ENCODE measurements at regions not wholly inside any gene's neighbourhood (a gene's known extent, or its start where the extent isn't known, plus 50 kb on each side); places are given as distances from the start of the nearest gene placed in this dataset.

GRCh38 chr14:49971156-49972130 is 78.6 kb downstream of the ARF6 start:
- DNase-seq: peak; percentile 87

DNA sequence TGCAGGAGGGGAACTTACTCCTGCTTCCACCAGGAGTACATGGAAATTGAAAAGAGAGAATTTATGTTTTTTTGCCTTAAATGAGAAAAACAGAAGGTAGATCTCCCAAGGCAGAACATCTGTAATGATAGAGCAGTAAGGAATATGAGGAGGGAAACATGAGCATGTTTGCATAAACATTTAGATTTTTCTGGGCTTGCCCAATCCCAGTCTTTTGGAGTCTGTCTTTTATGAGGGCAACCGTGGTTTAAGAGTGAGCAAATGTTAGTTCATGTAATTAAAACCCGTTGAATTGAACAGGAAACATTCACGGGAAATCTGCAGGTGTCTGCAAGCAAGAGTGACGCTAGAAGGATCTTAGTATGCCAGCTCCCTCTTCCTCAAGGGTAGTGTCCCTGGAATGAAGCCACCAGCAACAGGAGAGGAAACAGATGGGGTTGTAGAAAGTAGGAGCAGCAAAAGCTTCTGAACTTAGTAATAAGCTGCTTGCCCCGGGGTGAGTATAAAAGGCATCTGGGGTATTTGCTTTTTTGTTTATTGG is 79.3 kb downstream of the ARF6 start:
- peak; percentile 98 for DNase-seq

DNA sequence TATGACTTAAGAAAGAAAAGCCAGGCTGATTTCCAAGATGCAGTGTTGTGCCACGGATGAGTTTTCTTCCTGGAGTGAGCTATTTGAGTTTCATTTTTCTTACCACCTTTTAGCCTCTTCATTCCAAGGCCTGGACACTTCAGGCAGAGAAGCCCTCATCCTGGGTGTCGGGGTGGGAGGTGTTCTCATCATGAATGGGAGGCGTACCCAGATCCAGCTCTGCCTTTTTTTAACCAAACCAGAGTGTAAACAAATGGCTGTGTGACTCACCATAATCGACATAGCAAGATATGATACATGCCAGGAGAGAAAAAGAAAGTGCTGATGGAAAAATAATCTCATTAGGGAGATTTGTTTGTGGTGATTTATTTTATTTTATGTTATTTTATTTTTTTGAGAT is 79.9 kb downstream of the ARF6 start:
- DNase-seq: peak; percentile 93

- no peak for DNase-seq
These were observed 82.4 kb downstream of the ARF6 start for GRCh38 chr14:49975276-49975675.

GRCh38 chr14:49975799-49976198 is 82.9 kb downstream of the ARF6 start:
- DNase-seq: no peak

DNA sequence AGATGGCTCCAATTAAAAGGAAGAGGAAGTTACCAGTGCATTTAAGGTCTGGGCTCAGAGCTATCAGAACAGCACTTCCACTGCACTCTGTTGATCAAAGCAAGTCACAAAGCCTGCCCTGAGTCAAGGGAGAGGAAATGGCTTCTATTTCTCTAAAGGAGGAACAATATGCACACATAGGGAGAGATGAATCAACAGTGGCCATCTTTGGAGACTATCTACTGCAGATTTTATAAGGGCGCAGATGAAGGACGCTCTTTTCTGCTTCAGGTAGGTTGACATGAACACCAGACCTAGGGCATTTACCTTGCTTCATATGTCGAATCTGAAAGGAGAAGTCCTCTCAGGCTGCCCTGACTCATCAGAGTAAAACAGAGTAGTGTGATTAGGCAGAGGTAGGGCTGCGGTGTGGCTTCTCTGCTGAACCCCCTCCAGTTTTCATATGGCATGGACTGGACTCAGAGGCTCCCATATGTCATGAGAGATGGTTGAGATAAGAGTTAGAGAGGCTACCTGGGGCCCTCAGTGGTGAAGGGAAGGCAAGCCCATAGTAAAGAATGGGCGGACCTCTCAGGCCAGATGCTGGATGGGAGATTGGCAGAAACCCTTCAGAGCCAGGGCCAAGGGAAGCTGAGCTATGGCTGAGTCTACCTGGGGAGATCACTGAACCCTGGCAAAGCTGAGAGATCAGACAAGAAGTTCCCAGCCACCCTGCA is 84.4 kb downstream of the ARF6 start:
- no peak for DNase-seq

- no peak for DNase-seq
These were observed 87.1 kb downstream of the ARF6 start for GRCh38 chr14:49980027-49980426.

GRCh38 chr14:49982082-49982481 is 89.2 kb downstream of the ARF6 start:
- DNase-seq: no peak

GRCh38 chr14:49982501-49982951 is 89.6 kb downstream of the ARF6 start:
- no peak for DNase-seq

DNA sequence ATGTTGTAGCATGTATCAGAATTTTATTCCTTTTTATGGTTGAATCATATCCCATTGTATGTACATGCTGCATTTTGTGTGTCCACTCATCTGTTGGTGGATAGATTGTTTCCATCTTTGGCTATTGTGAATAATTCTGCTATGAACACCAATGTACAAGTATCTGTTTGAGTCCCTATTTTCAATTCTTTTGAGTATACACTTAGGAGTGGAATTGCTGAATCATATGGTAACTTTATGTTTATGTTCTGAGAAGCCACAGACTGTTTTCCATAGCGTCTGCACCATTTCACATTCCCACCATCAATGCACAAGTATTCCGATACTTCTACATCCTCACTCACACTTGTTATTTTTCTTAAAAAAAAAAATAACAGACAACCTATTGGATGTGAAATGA is 91.5 kb downstream of the ARF6 start:
- no peak for DNase-seq

- DNase-seq: no peak
These were observed 93.6 kb downstream of the ARF6 start for GRCh38 chr14:49986343-49987014.

DNA sequence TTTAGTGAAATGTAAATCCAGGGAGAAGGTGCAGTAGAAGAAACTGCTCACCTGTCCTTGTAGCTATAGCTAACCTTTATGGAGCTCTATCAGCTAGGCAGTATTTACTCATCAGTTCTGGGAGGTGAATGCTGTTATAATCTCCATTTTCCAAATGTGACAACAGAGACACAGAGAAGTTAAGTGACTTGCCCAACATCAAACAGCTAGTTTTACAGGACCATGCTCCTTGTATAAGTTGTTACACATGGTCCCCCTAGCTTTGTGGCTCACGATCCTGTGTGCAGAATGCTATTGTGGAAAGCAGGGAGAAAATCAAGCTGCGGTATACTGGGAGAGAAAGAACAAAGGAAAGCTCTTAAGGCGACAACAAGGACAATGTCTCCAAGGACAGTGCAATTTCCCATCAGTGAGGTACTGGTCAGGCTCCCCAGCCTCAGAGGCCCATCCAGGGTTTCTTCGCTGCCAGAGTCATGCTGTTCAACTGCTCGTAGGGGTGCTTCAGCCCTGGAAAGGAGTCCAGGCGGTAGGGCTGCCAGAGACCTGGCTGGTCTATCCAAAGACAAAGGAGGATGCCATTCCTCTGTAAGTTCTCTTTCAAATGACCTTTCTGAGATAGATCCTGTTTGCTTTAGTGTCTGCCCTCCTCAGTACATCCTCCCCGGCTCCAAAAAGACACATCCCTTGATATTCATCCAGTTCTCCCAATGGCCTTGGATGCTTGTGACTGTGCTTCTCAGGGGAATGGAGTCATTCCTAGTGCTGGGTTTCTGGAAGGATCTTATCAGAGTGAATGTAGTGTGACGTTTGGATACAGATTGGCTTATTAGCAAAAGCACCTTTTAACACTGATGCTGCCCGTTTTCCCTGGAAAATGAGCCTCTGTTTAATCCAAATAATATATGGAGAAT is 95.5 kb downstream of the ARF6 start:
- no peak for DNase-seq

DNA sequence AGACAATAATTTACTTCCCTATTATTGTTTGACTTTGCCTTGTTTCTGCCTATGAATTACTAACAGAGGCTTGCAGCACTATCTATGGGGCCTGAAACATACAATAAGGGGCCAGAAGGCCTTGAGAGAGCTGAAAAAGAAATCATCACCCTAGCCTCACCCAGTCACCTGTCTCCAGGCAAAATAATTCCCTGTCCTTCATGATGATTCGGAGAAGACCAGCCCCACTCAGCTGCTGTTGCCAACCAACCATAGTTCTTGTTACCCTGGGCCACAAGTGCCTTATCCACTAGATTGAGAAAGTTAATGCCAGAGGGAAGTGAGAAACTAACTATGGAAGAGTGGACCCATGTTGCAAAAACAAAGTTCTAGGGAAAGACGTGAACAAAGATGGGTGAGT is 97.1 kb downstream of the ARF6 start:
- DNase-seq: peak; percentile 62

- no peak for DNase-seq
These were observed 98.6 kb downstream of the ARF6 start for GRCh38 chr14:49991491-49991890.

GRCh38 chr14:49992036-49992435 is 99.2 kb downstream of the ARF6 start:
- no peak for DNase-seq

DNA sequence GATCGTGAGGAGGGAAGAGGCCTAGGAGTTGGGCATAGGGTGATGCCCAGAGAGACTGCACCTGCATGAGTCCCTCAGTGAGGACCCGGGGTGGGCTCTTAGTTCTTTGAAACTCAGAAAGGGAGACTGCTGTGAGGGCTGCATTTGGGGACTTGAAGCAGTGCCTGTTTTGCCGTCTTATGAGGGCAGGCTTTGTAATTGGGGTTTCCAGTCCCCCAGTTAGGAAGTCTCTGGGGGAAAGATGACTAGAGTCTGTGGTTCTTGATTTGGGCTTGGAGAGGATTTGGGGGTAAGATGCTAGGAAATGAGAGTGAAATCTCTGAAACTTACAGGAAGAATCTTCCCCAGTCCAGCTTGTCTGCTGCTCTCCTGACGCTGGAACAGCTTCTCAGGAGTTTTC is 99.6 kb downstream of the ARF6 start:
- DNase-seq: no peak

DNA sequence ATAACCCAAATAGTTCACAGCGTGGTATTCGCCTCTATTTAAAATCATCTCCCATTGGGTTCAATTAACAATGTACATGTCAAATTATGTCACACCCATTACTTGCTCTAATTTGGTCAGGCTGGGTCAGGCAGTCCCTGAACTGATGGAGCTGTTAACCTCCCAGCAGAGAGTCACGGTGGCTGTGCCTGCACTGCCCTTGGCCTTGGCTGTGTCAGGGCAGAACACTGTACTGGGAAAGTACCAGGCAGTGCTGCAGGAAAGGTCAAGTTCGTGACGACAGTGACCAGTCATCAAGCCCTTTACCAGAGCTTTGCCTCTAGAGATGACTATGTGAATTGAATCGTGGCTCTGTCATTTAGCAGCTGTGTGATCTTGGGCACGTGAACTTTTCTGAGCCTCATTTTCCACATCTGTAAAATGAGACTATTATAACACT is 100.0 kb downstream of the ARF6 start:
- peak; percentile 76 for DNase-seq

GRCh38 chr14:49993565-49993964 is 100.7 kb downstream of the ARF6 start:
- no peak for DNase-seq

- DNase-seq: no peak
These were observed 102.2 kb downstream of the ARF6 start for GRCh38 chr14:49994951-49995561.

- peak; percentile 66 for DNase-seq
These were observed 105.1 kb downstream of the ARF6 start for GRCh38 chr14:49997991-49998390.

DNA sequence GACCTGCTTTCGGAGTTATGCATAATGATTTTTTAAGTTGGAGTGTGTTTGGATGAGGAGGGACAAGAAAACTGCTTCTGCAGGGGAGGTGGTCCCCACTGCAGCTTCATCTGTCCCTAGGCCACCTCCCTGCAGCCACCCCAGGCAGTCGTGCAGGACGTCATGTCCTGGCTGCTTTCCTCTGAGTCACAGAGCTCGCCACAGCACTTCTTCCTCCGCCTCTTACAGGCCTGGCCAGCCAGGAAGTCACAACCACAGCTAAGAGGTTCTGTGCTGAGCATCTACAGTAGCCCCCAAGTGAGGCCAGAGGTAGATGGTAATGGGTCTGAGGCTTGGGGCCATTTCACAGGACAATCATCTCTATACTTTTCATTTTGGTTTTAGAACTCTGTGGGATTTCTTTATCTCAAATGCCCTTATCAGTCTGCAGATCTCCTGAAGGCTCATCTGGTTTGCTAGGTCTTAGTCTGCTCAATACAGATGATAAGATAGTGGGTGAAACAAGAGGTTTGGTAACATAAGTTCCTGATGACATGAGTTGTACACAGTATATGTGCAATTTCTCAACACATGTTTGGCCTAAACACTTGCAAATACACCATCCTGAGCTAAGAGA is 106.4 kb downstream of the ARF6 start:
- peak; percentile 59 for DNase-seq

Data from NCI-H69 (cell line).